ENCODE measurements at regions not wholly inside any gene's neighbourhood (a gene's known extent, or its start where the extent isn't known, plus 50 kb on each side); places are given as distances from the start of the nearest gene placed in this dataset.

- TF ChIP-seq, protein P1, sequence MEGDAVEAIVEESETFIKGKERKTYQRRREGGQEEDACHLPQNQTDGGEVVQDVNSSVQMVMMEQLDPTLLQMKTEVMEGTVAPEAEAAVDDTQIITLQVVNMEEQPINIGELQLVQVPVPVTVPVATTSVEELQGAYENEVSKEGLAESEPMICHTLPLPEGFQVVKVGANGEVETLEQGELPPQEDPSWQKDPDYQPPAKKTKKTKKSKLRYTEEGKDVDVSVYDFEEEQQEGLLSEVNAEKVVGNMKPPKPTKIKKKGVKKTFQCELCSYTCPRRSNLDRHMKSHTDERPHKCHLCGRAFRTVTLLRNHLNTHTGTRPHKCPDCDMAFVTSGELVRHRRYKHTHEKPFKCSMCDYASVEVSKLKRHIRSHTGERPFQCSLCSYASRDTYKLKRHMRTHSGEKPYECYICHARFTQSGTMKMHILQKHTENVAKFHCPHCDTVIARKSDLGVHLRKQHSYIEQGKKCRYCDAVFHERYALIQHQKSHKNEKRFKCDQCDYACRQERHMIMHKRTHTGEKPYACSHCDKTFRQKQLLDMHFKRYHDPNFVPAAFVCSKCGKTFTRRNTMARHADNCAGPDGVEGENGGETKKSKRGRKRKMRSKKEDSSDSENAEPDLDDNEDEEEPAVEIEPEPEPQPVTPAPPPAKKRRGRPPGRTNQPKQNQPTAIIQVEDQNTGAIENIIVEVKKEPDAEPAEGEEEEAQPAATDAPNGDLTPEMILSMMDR (IDR thresholded peaks at IDR 0.05): no peak
- TF ChIP-seq EP300 (IDR thresholded peaks at IDR 0.05; ENCODE audit: borderline replicate concordance in 1 of 2, low read depth in 1 of 2, low read length in 1 of 2) (no peak), GATA2 (CRISPR knock-in tag; IDR thresholded peaks at IDR 0.05) (no peak), SMC3 (IDR thresholded peaks at IDR 0.05; ENCODE audit: low read depth, low read length) (no peak), YY1 (IDR thresholded peaks at IDR 0.05; ENCODE audit: low read depth) (no peak), JUND (IDR thresholded peaks at IDR 0.05) (no peak), POLR2AphosphoS5 (IDR thresholded peaks at IDR 0.05; ENCODE audit: low read depth, low read length) (no peak), RAD21 (IDR thresholded peaks at IDR 0.05; ENCODE audit: low read length) (no peak), ELF1 (IDR thresholded peaks at IDR 0.05) (no peak)
Measured at GRCh38 chr6:125549202-125549884, 200.1 kb upstream of the HEY2 start.
